ENCODE measurements at regions not wholly inside any gene's neighbourhood (a gene's known extent, or its start where the extent isn't known, plus 50 kb on each side); places are given as distances from the start of the nearest gene placed in this dataset.
"Not testable (repeated sequence)": the region's sequence is repeated elsewhere in the genome, so short reads cannot be mapped to it uniquely, and the experiment has no call there.

- not testable (repeated sequence) for DNase-seq
Observed at GRCh38 chr2:76697439-76697838, 824.7 kb downstream of the LRRTM4 start.

- DNase-seq: no peak
Observed at GRCh38 chr2:76692908-76693307, 829.3 kb downstream of the LRRTM4 start.

GRCh38 chr2:76688732-76689131 lies 833.4 kb downstream of the LRRTM4 start:
- no peak for DNase-seq

GRCh38 chr2:76687923-76688322 lies 834.3 kb downstream of the LRRTM4 start:
- DNase-seq: no peak

GRCh38 chr2:76684756-76685155 lies 837.4 kb downstream of the LRRTM4 start:
- no peak for DNase-seq

GRCh38 chr2:76679025-76679396 lies 843.2 kb downstream of the LRRTM4 start:
- DNase-seq: no peak

GRCh38 chr2:76678383-76679024 lies 843.7 kb downstream of the LRRTM4 start:
- no peak for DNase-seq

GRCh38 chr2:76675212-76675611 lies 847.0 kb downstream of the LRRTM4 start:
- no peak for DNase-seq

GRCh38 chr2:76672798-76673197 lies 849.4 kb downstream of the LRRTM4 start:
- DNase-seq: no peak

GRCh38 chr2:76669966-76670465 lies 852.2 kb downstream of the LRRTM4 start:
- DNase-seq: no peak

GRCh38 chr2:76668279-76668678 lies 853.9 kb downstream of the LRRTM4 start:
- DNase-seq: no peak

GRCh38 chr2:76667821-76668271 lies 854.3 kb downstream of the LRRTM4 start:
- no peak for DNase-seq

- DNase-seq: no peak
Observed at GRCh38 chr2:76642129-76642528, 880.0 kb downstream of the LRRTM4 start.

- no peak for DNase-seq
Observed at GRCh38 chr2:76641506-76641905, 880.7 kb downstream of the LRRTM4 start.

GRCh38 chr2:76640905-76641304 lies 881.3 kb downstream of the LRRTM4 start:
- DNase-seq: no peak

GRCh38 chr2:76639171-76639680 lies 883.0 kb downstream of the LRRTM4 start:
- no peak for DNase-seq

- DNase-seq: no peak
Observed at GRCh38 chr2:76633276-76633921, 888.8 kb downstream of the LRRTM4 start.

- no peak for DNase-seq
Observed at GRCh38 chr2:76625101-76625500, 897.1 kb downstream of the LRRTM4 start.

GRCh38 chr2:76613330-76613729 lies 902.6 kb upstream of the GCFC2 start:
- no peak for DNase-seq

GRCh38 chr2:76612764-76613163 lies 902.0 kb upstream of the GCFC2 start:
- DNase-seq: no peak

- no peak for DNase-seq
Observed at GRCh38 chr2:76610451-76610850, 899.7 kb upstream of the GCFC2 start.

GRCh38 chr2:76599732-76600368 lies 889.1 kb upstream of the GCFC2 start:
- DNase-seq: no peak

- no peak for DNase-seq
Observed at GRCh38 chr2:76584474-76584873, 873.8 kb upstream of the GCFC2 start.

GRCh38 chr2:76579911-76580310 lies 869.2 kb upstream of the GCFC2 start:
- no peak for DNase-seq

Measured in stimulated activated CD4-positive, alpha-beta T cell treated with anti-CD3 and anti-CD28 coated beads, Interleukin-15, amount 100 ng/mL, for 24 hours (primary cell).